Cerebellar cortex (tissue), 1 donor: ENCODE measurements at regions not wholly inside any gene's neighbourhood (a gene's known extent, or its start where the extent isn't known, plus 50 kb on each side); places are given as distances from the start of the nearest gene placed in this dataset.
"Not testable (repeated sequence)": the region's sequence is repeated elsewhere in the genome, so short reads cannot be mapped to it uniquely, and the experiment has no call there.

Source experiments
- DNase-seq: peaks from one replicate; pipeline ENCODE4 v3.0.0-alpha.2; 2015; ENCODE audit warnings: low spot score

DNA sequence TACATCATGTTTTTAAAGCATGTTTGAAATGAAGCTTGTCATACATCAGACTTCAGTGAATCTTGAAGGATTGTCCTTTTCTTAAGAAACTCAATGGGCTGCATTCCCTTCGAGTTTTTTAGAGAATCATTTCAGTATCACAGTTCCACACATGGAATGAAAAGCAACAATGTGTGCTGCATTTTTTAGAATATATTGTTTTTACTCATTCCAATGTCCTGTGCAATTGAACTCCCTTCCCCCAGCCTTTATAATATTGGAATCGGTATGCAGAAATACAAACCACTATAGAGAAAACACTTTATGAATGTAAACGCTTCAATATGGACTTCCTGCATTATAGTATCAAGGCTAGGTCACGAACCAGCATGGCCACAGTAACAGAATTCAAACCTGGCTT is 634.4 kb downstream of the GATA3 start:
- DNase-seq, result no peak

DNA sequence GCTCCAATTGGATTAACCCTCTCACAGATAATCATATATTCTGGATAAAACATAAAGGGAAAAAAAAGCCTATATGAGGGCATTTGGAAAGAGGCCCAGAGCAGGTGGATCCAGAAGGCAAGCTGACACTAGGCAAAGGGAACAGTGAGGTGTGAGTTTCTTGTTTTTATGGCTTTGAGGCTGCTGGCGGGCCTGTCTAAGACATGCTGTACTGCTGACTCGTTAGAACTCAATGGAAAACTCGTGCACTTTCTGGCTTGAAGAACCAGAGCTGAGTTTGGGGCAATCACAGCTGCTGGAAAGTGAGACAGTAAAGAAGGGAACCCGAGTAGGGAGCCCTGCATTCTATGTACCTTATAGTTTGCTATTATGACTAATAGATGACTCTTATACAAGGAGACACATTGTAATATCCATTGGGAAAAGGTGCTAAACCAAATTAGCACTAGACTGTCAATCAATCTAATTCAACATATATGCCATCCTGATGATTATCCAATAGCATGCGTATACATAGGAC is 637.1 kb downstream of the GATA3 start:
- DNase-seq, result no peak

DNA sequence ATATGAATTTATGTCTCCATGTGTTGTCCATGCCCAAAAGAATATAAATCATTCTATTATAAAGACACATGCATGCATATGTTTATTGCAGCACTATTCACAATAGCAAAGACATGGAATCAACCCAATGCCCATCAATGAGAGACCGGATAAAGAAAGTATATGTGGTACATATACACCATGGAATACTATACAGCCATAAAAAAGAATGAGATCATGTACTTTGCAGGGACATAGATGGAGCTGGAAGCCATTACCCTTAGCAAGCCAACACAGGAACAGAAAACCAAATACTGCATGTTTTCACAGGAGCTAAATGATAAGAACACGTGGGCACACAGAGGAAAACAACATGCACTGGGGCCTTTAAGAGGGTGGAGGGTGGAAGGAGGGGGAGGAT is 639.1 kb downstream of the GATA3 start:
- not testable (repeated sequence) for DNase-seq

- DNase-seq, result no peak
Observed at GRCh38 chr10:8696746-8697145, 642.3 kb downstream of the GATA3 start.

- no peak for DNase-seq
Observed at GRCh38 chr10:8700689-8701088, 646.2 kb downstream of the GATA3 start.

GRCh38 chr10:8702181-8702580 is 647.7 kb downstream of the GATA3 start:
- no peak for DNase-seq

DNA sequence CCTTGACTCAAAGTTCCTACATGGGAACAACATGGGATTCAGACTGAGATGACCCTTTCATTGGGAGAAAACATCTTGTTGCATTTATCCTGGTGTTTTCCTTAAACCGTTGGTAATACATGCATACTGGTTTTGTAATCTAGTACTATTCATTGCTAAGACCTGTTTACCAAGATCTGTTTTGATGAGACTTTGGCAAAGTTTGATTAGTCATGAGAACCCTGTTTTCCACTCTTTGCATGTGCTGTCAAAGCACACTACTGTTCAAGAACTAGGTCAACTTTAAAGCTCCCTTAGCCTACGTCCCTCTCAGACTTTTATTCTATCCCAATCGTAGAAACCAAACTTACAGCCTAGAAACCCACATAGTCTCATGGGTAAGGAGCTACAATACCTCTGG is 650.9 kb downstream of the GATA3 start:
- no peak for DNase-seq

- DNase-seq, result no peak
Observed at GRCh38 chr10:8712656-8713055, 658.2 kb downstream of the GATA3 start.

DNA sequence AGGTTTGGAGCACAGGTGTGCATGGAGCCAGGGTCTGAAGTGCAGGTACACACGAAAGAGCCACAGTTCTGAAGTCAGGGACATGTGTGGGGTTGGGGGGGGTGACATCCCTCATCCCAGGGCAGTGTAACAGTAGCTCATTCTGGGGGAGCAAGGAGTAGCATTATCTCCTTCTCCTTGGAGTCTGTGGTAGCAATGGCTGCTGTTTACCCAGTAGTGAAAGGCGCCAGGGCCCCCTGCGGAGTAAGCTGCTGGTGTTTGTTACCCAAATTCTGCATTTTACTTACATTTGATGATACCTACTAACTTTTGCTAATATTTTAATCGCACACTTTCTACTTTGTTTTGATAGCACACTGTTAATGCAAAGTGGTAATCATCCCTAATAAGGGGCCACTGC is 665.5 kb downstream of the GATA3 start:
- no peak for DNase-seq

- DNase-seq, result no peak
Observed at GRCh38 chr10:8721650-8722049, 667.2 kb downstream of the GATA3 start.

- DNase-seq, result no peak
Observed at GRCh38 chr10:8722835-8723234, 668.3 kb downstream of the GATA3 start.

DNA sequence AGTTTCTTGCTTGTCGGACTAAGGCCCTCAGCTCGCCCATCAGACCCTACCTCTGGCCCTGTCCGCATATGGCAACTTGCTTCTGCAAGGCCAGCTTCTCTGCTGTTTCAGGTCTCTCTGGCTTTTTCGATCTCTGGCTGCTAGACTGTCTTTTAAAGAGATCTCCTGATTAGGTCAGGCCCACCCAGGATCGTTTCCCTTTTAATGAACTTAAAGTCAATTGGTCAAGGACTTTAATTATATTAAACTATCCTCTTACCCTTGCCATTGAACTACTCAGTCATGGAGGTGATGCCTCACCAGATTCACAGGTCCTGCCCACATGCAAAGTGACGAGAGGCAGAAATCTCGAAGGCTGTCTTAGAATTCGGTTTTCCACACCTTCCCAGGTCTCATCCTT is 670.9 kb downstream of the GATA3 start:
- no peak for DNase-seq

DNA sequence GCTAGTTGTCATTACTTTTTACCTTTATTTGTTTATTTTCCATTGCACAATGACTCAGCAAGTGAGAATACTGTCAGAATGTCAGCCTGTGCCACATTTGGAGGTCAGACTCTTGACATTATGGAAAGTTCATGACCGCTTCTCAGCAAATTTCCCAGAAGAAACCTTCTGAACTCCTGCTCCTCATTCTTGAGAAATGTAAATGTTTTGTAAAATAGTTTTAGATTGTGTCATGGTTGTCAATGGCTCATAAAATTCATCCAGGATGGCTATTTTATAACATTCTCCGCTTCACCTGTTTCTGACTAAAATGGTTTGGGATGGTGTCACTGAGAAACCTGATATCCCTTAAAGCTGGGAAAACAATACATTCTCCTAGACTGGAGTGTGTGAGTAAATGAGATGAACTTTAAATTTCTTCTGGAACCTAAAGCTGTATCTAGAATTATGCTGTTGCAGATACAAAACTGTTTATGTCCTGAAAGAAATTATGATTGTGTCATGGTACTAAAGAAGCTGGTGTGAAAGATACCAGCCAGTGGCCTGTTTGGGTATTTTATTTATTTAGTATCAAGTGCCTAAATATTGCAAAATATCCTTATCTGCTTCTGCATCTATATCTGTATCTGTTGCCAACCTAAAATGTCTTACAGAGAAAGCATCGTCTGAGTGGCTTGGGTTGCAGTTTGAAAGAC is 671.7 kb downstream of the GATA3 start:
- DNase-seq, result no peak

- DNase-seq, result no peak
Observed at GRCh38 chr10:8726779-8727084, 672.2 kb downstream of the GATA3 start.

DNA sequence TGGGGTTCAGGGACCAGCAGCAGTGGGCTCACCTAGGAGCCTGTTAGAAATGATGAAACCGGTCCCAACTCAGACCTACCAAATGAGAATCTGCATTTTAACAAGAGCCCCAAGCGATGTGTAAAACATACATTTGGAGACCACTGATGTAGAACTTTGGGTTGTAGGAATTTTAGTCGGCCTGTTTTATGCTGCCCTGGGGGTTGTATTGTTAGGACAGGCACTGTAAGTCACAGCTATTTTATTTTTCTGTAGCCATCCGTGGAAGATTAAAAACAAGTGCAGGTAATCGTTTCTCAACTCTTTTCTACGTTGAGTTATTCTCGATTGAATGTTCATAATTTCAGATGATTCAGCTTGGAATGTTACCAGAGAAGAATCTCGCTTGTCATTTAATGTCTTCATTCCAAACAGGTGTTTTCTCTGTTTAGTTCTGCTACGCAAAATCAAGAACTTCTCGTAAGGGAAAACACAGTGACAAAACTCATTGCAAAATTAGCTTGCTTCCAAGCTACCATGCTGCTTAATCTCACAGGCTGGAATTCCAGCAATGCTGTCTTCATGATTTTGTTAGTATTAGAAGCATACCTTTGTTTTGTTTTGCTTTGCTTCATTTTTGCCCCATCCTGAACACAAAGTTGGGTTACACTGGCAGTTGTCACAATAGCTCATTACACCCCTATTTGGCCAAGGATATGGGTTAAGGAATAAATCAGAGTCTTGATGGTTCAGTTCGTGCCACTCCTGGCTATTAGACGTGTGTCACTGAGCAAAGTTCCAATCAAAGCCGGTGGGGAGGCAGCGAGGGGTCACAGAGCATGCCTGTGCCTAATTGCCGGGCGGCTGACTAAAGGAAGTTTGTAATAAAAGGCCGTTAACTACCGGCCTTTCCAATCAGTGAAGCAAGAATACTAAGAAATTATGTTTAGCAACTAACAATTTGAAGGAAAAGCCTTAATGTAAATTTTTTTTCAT is 676.9 kb downstream of the GATA3 start:
- DNase-seq, result no peak

- no peak for DNase-seq
Observed at GRCh38 chr10:8738987-8739386, 684.5 kb downstream of the GATA3 start.

DNA sequence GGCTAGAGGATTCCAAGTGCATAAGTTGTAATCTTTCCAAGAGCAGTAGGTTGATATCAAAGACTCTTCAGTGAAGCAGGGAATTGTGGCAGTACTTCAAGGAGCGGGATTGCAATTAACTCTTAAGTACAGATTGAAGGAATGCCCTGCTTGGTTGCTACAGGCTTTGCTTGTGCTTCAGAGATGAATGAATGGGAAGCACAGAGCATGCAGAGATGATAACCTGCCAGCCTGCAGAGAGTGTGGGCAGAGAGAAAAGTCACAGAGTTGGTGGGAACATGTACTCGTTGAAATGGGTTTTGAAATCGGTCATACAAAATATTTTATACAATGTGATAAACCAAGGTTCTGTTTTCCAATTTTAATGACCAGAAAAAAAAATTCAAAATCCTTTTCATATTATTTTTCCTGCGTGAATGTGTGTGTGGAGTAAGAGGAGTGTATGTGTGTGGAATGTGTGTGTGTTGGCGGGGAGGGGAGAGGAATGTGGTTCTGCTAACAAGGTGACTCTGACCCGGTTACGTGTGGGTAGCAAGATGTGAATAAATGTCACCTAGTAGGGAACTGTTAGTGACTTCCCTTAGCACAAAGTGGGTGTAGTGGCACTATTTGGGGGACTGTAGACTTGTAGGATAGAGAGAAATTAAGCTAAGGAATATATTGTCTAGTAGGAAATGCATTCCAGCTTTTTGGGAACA is 697.8 kb downstream of the GATA3 start:
- no peak for DNase-seq

- no peak for DNase-seq
Observed at GRCh38 chr10:8758029-8758428, 703.5 kb downstream of the GATA3 start.

- no peak for DNase-seq
Observed at GRCh38 chr10:8766899-8767298, 712.4 kb downstream of the GATA3 start.

- no peak for DNase-seq
Observed at GRCh38 chr10:8767591-8767990, 713.1 kb downstream of the GATA3 start.

GRCh38 chr10:8768341-8768740 is 713.9 kb downstream of the GATA3 start:
- no peak for DNase-seq

- DNase-seq, result no peak
Observed at GRCh38 chr10:8768852-8769251, 714.4 kb downstream of the GATA3 start.
